CD4-positive, alpha-beta memory T cell (primary cell): ENCODE measurements at regions not wholly inside any gene's neighbourhood (a gene's known extent, or its start where the extent isn't known, plus 50 kb on each side); places are given as distances from the start of the nearest gene placed in this dataset.
"Not testable (repeated sequence)": the region's sequence is repeated elsewhere in the genome, so short reads cannot be mapped to it uniquely, and the experiment has no call there.

Source experiments
- CTCF ChIA-PET: fragments of 350-600 bp; sonication (Branson Sonifier 250); formaldehyde crosslinking; loops from one replicate; lab custom pipeline; 2021; ENCODE audit warnings: inconsistent platforms; ENCODE audit not compliant: partially characterized antibody; lab: Charles Lee
- POLR2A ChIA-PET: fragments of 350-600 bp; sonication (Branson Sonifier 250); formaldehyde crosslinking; loops from one replicate; lab custom pipeline; 2021; ENCODE audit not compliant: partially characterized antibody; lab: Charles Lee
- DNase-seq, 5 donors: peaks; one replicate each; pipeline versions ENCODE4 v3.0.0 to v3.0.0-alpha.2; 2020 to 2022; ENCODE audit warnings: mixed read lengths in 1 of 5
- H3K27ac ChIP-seq: one replicate; pipeline ENCODE4 v1.7.0; 2013; ENCODE audit warnings: low read depth, low read length
- H3K27me3 ChIP-seq: 2 replicates; pipeline ENCODE4 v1.7.0; 2013; ENCODE audit warnings: mild to moderate bottlenecking, low read length, moderate library complexity; ENCODE audit not compliant: insufficient read depth
- H3K36me3 ChIP-seq: 2 replicates; pipeline ENCODE4 v1.7.0; 2013; ENCODE audit warnings: mild to moderate bottlenecking, low read length, moderate library complexity; ENCODE audit not compliant: insufficient read depth
- H3K4me1 ChIP-seq: 2 replicates; pipeline ENCODE4 v1.7.0; 2013; ENCODE audit warnings: mild to moderate bottlenecking, low read length, moderate library complexity; ENCODE audit not compliant: insufficient read depth
- H3K4me3 ChIP-seq, 2 donors: one replicate each; pipeline ENCODE4 v1.7.0; 2013; ENCODE audit warnings: low read length in 2 of 2, mild to moderate bottlenecking in 1 of 2
- H3K9me3 ChIP-seq, 2 donors: one replicate each; pipeline ENCODE4 v1.7.0; 2013; ENCODE audit warnings: low read length in 2 of 2, control low read depth in 1 of 2; ENCODE audit not compliant: control insufficient read depth in 1 of 2
- H3K27ac Mint-ChIP-seq, 7 donors: one replicate each; pipeline ENCODE4 v1.8.0; 2020 to 2021; ENCODE audit warnings: mixed read lengths in 7 of 7, mild to moderate bottlenecking in 6 of 7, inconsistent platforms in 3 of 7, moderate library complexity in 3 of 7
- H3K27me3 Mint-ChIP-seq, 2 donors: one replicate each; pipeline ENCODE4 v1.8.0; 2020 to 2021; ENCODE audit warnings: mixed read lengths in 2 of 2
- H3K36me3 Mint-ChIP-seq, 2 donors: one replicate each; pipeline ENCODE4 v1.8.0; 2020 to 2021; ENCODE audit warnings: mixed read lengths in 2 of 2, inconsistent platforms in 1 of 2, mild to moderate bottlenecking in 1 of 2
- H3K4me1 Mint-ChIP-seq, 4 donors: one replicate each; pipeline ENCODE4 v1.8.0; 2020 to 2021; ENCODE audit warnings: mixed read lengths in 4 of 4, mild to moderate bottlenecking in 1 of 4
- H3K4me3 Mint-ChIP-seq, 8 donors: one replicate each; pipeline ENCODE4 v1.8.0; 2020 to 2021; ENCODE audit warnings: mixed read lengths in 8 of 8, mild to moderate bottlenecking in 7 of 8, moderate library complexity in 6 of 8, inconsistent platforms in 3 of 8
- H3K9me3 Mint-ChIP-seq, 8 donors: one replicate each; pipeline ENCODE4 v1.8.0; 2020 to 2021; ENCODE audit warnings: mixed read lengths in 8 of 8, mild to moderate bottlenecking in 5 of 8, inconsistent platforms in 3 of 8, moderate library complexity in 1 of 8
- intact Hi-C: fragments of 100-400 bp; cut with micrococcal nuclease; formaldehyde crosslinking; loops from one replicate; pipeline ENCODE4 v1.15.1; 2023

- no peaks in the 10 kb centered on the region for H3K36me3 ChIP-seq
- CTCF ChIA-PET: interaction anchor here (0.6 to 11.6 kb wide), 26 partner anchors 8 to 968 kb away, joined by 3 to 224 read pairs (median 5); no protein-coding TSS in a partner anchor
- H3K27me3 Mint-ChIP-seq: peaks cover 18 to 35% of the 10 kb centered on the region in 2 donors
- DNase-seq: peak; percentile 63 to 77 (median 75)
- H3K36me3 Mint-ChIP-seq: no peaks in the 10 kb centered on the region
- intact Hi-C loops: loop anchor here (1.0 kb wide), 3 partner anchors 98 to 228 kb away; no protein-coding TSS in a partner anchor
- H3K4me3 Mint-ChIP-seq: no peak overlapping the region
- H3K27ac Mint-ChIP-seq: no peak overlapping the region
- no peak overlapping the region for H3K4me3 ChIP-seq
- H3K9me3 Mint-ChIP-seq: no peaks in the 10 kb centered on the region
- H3K27ac ChIP-seq: no peak overlapping the region
- H3K4me1 ChIP-seq: no peaks in the 10 kb centered on the region
- POLR2A ChIA-PET: interaction anchor here (1.1 kb wide), 1 partner anchor 98 kb away, joined by 3 read pairs; no protein-coding TSS in a partner anchor
- H3K4me1 Mint-ChIP-seq: peaks cover 4 to 8% (median 5%) of the 10 kb centered on the region in 4 donors
- H3K27me3 ChIP-seq: no peaks in the 10 kb centered on the region
- H3K9me3 ChIP-seq: no peaks in the 10 kb centered on the region
Measured at GRCh38 chr9:33623658-33624586, 99.9 kb downstream of the ANKRD18B start.

DNA sequence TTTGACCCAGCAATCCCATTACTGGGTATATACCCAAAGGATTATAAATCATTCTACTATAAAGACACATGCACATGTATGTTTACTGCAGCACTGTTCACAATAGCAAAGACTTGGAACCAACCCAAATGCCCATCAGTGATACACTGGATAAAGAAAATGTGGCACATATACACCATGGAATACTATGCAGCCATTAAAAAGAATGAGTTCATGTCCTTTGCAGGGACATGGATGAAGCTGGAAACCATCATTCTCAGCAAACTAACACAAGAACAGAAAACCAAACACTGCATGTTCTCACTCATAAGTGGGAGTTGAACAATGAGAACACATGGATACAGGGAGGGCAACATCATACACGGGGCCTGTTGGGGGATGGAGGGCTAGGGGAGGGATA is 104.3 kb downstream of the ANKRD18B start:
- H3K4me1 ChIP-seq, H3K9me3 ChIP-seq, H3K9me3 Mint-ChIP-seq, H3K27me3 ChIP-seq, H3K4me1 Mint-ChIP-seq, H3K4me3 ChIP-seq, intact Hi-C loops, POLR2A ChIA-PET, DNase-seq, H3K36me3 Mint-ChIP-seq, H3K4me3 Mint-ChIP-seq, H3K27ac ChIP-seq, H3K36me3 ChIP-seq: not testable (repeated sequence)
- CTCF ChIA-PET: interaction anchor here (1.8 to 11.6 kb wide), 2 partner anchors 10 to 92 kb away, joined by 4 to 224 read pairs; no protein-coding TSS in a partner anchor
- Mint-ChIP-seq H3K27me3 (peaks cover 24 to 41% of the 10 kb centered on the region in 2 donors), H3K27ac (peak overlapping the region in 1 of 7 donors; percentile 63)

DNA sequence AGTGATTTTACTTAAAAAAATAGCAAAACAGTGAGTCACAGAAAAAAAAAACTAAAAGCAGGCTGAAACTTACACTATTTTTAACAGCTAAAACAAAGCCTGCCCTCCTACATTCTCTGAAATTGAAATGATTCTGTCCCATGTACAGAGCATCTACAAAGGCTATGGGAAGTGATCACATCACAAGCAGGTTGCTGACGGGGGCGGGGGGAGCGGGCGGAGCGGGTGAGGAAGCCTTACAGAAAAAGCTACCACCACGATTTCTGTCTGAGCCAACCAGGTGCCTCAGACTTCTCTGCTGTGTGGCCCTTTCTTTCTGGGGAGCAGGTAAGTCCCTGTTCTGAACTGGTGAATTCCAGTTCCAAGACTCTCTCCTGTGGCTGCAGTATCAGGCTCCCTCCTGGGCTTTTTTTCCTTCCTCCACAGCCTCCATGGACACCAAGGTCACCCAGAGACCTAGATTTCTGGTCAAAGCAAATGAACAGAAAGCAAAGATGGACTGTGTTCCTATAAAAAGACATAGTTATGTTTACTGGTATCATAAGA is 104.9 kb downstream of the ANKRD18B start:
- H3K27me3 ChIP-seq: no peaks in the 10 kb centered on the region
- H3K9me3 ChIP-seq: no peaks in the 10 kb centered on the region
- peaks cover 26 to 44% of the 10 kb centered on the region in 2 donors for H3K27me3 Mint-ChIP-seq
- no peak overlapping the region for H3K4me3 Mint-ChIP-seq
- no peak for DNase-seq
- H3K9me3 Mint-ChIP-seq: no peaks in the 10 kb centered on the region
- no peak overlapping the region for H3K27ac ChIP-seq
- H3K4me3 ChIP-seq: no peak overlapping the region
- H3K36me3 ChIP-seq: no peaks in the 10 kb centered on the region
- H3K4me1 Mint-ChIP-seq: peaks cover 3% of the 10 kb centered on the region in 4 donors
- no peaks in the 10 kb centered on the region for H3K36me3 Mint-ChIP-seq
- no peak overlapping the region for H3K27ac Mint-ChIP-seq
- intact Hi-C loops: no loop called here
- ChIA-PET POLR2A (no interaction called here), CTCF (interaction anchor here (1.5 to 11.6 kb wide), 2 partner anchors 8 to 91 kb away, joined by 10 to 224 read pairs; no protein-coding TSS in a partner anchor)
- H3K4me1 ChIP-seq: no peaks in the 10 kb centered on the region

GRCh38 chr9:33633636-33634035 is 109.6 kb downstream of the ANKRD18B start:
- ChIA-PET POLR2A (no interaction called here), CTCF (interaction anchor here (0.8 kb wide), 1 partner anchor 88 kb away, joined by 3 read pairs; no protein-coding TSS in a partner anchor)
- no peak for DNase-seq
- Mint-ChIP-seq H3K27me3 (peaks cover 27 to 50% of the 10 kb centered on the region in 2 donors), H3K4me3 (no peak overlapping the region), H3K4me1 (peaks cover 0 to 4% (median 0%) of the 10 kb centered on the region in 4 donors), H3K27ac (no peak overlapping the region), H3K9me3 (no peaks in the 10 kb centered on the region), H3K36me3 (no peaks in the 10 kb centered on the region)
- H3K36me3 ChIP-seq: no peaks in the 10 kb centered on the region
- intact Hi-C loops: no loop called here
- H3K4me1 ChIP-seq: no peaks in the 10 kb centered on the region
- no peaks in the 10 kb centered on the region for H3K9me3 ChIP-seq
- H3K27ac ChIP-seq: no peak overlapping the region
- peaks cover 9% of the 10 kb centered on the region for H3K27me3 ChIP-seq
- no peak overlapping the region for H3K4me3 ChIP-seq

- Mint-ChIP-seq H3K27me3 (peaks cover 28 to 55% of the 10 kb centered on the region in 2 donors), H3K9me3 (no peaks in the 10 kb centered on the region), H3K4me3 (no peak overlapping the region), H3K36me3 (no peaks in the 10 kb centered on the region), H3K27ac (no peak overlapping the region), H3K4me1 (peaks cover 0 to 4% (median 0%) of the 10 kb centered on the region in 4 donors)
- intact Hi-C loops: no loop called here
- Histone ChIP-seq H3K9me3 (no peaks in the 10 kb centered on the region), H3K36me3 (no peaks in the 10 kb centered on the region), H3K27me3 (peaks cover 9% of the 10 kb centered on the region), H3K4me3 (no peak overlapping the region), H3K27ac (no peak overlapping the region), H3K4me1 (no peaks in the 10 kb centered on the region)
- POLR2A ChIA-PET: no interaction called here
- CTCF ChIA-PET: interaction anchor here (0.8 to 1.9 kb wide), 4 partner anchors 13 to 84 kb away, joined by 3 to 8 read pairs (median 3); no protein-coding TSS in a partner anchor
- DNase-seq: no peak
Measured at GRCh38 chr9:33637881-33638280, 113.8 kb downstream of the ANKRD18B start.

DNA sequence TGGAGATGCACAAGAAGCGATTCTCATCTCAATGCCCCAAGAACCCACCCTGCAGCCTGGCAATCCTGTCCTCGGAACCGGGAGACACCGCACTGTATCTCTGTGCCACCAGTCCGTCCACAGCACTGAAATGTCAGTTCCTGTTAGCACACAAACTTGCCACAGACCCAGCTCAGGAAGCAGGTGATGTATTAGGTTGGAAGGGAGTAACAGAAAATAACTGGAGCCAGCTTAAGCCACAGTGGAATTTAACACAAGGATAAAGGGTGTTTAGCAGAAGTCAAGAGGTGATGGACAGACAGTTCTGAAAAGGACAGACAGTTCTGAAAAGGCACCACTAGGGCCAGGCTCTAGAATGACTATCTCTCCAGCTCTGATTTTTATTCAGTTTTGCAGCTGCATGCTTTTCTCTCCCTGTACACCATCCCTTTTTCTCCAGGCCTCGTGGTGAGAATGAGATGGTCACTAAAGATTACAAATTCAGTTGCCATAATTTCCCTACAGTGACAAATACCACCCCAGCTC is 114.4 kb downstream of the ANKRD18B start:
- no peak for DNase-seq
- ChIA-PET POLR2A (no interaction called here), CTCF (interaction anchor here (0.8 to 1.9 kb wide), 3 partner anchors 14 to 83 kb away, joined by 3 to 8 read pairs (median 3); no protein-coding TSS in a partner anchor)
- peaks cover 9% of the 10 kb centered on the region for H3K27me3 ChIP-seq
- Mint-ChIP-seq H3K4me1 (peaks cover 0 to 4% (median 0%) of the 10 kb centered on the region in 4 donors), H3K9me3 (no peaks in the 10 kb centered on the region), H3K4me3 (no peak overlapping the region), H3K36me3 (no peaks in the 10 kb centered on the region), H3K27me3 (peaks cover 24 to 57% of the 10 kb centered on the region in 2 donors), H3K27ac (no peak overlapping the region)
- H3K4me1 ChIP-seq: no peaks in the 10 kb centered on the region
- H3K27ac ChIP-seq: no peak overlapping the region
- no peak overlapping the region for H3K4me3 ChIP-seq
- no peaks in the 10 kb centered on the region for H3K36me3 ChIP-seq
- intact Hi-C loops: no loop called here
- H3K9me3 ChIP-seq: no peaks in the 10 kb centered on the region

DNA sequence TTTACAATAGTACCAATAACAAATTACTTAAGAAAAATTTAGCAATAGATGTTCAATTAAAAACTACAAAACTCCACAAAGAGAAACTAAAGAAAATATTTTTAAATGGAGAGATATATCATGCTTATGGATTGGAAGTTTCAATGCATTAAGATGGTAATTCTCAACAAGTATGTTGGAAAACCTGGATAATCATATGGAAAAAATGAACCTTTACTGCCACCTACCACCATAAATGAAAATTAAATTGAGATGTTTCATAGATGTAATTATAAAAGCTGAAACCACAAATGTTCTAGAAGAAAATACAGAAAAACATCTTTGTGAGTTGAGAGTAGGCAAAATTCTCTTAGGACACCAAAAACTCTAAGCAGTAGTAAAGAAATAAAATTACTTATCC is 121.7 kb downstream of the ANKRD18B start:
- peaks cover 0 to 3% (median 0%) of the 10 kb centered on the region in 8 donors for H3K9me3 Mint-ChIP-seq
- POLR2A ChIA-PET: no interaction called here
- no peaks in the 10 kb centered on the region for H3K36me3 Mint-ChIP-seq
- peaks cover 0 to 5% (median 0%) of the 10 kb centered on the region in 4 donors for H3K4me1 Mint-ChIP-seq
- DNase-seq: no peak
- Histone ChIP-seq H3K9me3 (no peaks in the 10 kb centered on the region), H3K4me1 (no peaks in the 10 kb centered on the region), H3K27me3 (no peaks in the 10 kb centered on the region), H3K27ac (no peak overlapping the region), H3K4me3 (no peak overlapping the region), H3K36me3 (no peaks in the 10 kb centered on the region)
- intact Hi-C loops: no loop called here
- CTCF ChIA-PET: no interaction called here
- no peak overlapping the region for H3K27ac Mint-ChIP-seq
- H3K27me3 Mint-ChIP-seq: peaks cover 12 to 31% of the 10 kb centered on the region in 2 donors
- no peak overlapping the region for H3K4me3 Mint-ChIP-seq
